ENCODE measurements at regions not wholly inside any gene's neighbourhood (a gene's known extent, or its start where the extent isn't known, plus 50 kb on each side); places are given as distances from the start of the nearest gene placed in this dataset.

DNA sequence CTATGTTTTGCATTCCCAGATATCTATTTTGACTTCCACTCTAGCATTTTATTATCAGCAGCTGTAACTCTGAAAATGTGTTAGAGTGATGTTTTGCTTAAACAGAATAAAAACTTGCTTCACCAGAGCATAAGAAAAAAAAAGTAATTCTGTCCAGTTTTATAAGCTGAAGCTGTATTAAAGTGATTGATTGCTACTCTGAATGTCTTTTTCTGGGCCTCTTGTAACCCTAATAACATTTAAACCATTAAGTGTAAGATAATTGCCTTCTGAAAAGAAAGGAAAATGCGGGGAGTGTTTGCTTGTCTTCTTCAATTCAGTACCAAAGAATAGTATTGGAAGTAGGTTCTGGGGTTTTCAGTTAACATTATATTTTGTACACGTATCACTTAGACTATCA is 57.9 kb upstream of the UBE2E1 start:
- TF ChIP-seq YY1 (IDR thresholded peaks at IDR 0.05; ENCODE audit: insufficient read depth, insufficient read length) (no peak), ZNF274 (IDR thresholded peaks at IDR 0.05; ENCODE audit: low read depth, low read length) (no peak), SUZ12 (IDR thresholded peaks at IDR 0.05; ENCODE audit: extremely low read depth, insufficient read depth, insufficient read length) (no peak)
- Histone ChIP-seq H3K27me3 (ENCODE audit: insufficient read depth, insufficient read length) (peaks cover 1% of the 10 kb centered on the region), H3K9ac (ENCODE audit: insufficient read length, low read depth) (no peak overlapping the region), H3K4me3 (ENCODE audit: insufficient read length, low read depth) (no peak overlapping the region), H3K9me3 (ENCODE audit: insufficient read depth, low read length) (no peaks in the 10 kb centered on the region), H3K4me1 (ENCODE audit: insufficient read depth, insufficient read length) (peaks cover 15% of the 10 kb centered on the region), H3K36me3 (ENCODE audit: insufficient read depth, insufficient read length, low read length) (no peaks in the 10 kb centered on the region)
- no peak for DNase-seq (ENCODE audit: low read depth, low spot score)

DNA sequence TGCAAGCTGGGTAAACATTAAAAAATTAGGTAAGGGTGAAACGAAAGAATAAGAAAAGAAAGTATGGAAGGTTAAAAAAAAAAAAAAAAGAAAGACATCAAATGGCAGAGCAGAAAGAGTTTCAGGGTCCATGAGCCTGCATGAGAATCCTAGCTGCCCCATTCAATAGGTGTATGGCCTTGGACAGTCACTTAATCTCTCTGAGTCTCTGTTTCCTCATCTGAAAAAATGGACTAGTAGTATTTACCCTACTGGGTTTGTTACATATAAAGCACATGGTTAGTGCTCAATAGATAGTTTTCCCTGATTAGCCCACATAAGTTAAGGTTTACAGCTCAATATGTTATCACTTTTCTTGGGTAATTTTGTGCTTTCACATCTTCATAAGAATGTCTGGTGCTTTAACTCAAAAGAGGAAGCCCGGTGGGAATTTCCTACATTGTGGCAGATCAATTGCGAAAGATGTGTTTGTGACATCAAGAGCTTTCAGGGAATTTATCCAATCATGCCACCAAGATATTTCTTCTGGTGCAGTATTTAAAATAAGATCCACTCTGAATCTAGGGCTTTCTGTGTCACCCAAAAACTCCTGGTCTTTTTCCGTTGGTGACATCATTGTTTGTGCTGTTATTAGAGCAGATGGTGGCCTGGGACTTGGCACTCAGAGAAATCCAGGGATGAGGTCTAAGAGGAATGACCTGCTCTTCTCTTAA is 57.2 kb upstream of the UBE2E1 start:
- Histone ChIP-seq H3K27me3 (ENCODE audit: insufficient read depth, insufficient read length) (no peaks in the 10 kb centered on the region), H3K36me3 (ENCODE audit: insufficient read depth, insufficient read length, low read length) (no peaks in the 10 kb centered on the region), H3K9ac (ENCODE audit: insufficient read length, low read depth) (no peak overlapping the region), H3K4me1 (ENCODE audit: insufficient read depth, insufficient read length) (peaks cover 14% of the 10 kb centered on the region), H3K4me3 (ENCODE audit: insufficient read length, low read depth) (no peak overlapping the region), H3K9me3 (ENCODE audit: insufficient read depth, low read length) (no peaks in the 10 kb centered on the region)
- no peak for DNase-seq (ENCODE audit: low read depth, low spot score)
- TF ChIP-seq YY1 (IDR thresholded peaks at IDR 0.05; ENCODE audit: insufficient read depth, insufficient read length) (no peak), ZNF274 (IDR thresholded peaks at IDR 0.05; ENCODE audit: low read depth, low read length) (no peak), SUZ12 (IDR thresholded peaks at IDR 0.05; ENCODE audit: extremely low read depth, insufficient read depth, insufficient read length) (no peak)

DNA sequence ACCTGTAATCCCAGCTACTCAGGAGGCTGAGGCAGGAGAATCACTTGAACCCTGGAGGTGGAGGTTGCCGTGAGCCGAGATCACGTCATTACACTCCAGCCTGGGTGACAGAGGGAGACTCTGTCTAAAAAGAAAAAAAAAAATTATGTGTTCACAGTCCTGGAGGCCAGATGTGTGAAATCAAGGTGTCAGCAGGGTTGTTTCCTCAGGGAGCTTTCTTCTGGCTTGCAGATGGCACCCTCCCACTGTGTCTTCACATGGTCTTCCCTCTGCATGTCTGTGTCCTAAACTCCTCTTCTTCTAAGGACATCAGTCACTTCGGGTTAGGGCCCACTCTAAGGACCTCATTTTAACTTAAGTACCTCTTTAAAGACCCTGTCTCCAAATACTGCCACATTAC is 56.1 kb upstream of the UBE2E1 start:
- Histone ChIP-seq H3K4me1 (ENCODE audit: insufficient read depth, insufficient read length) (peaks cover 6% of the 10 kb centered on the region), H3K9me3 (ENCODE audit: insufficient read depth, low read length) (no peaks in the 10 kb centered on the region), H3K9ac (ENCODE audit: insufficient read length, low read depth) (no peak overlapping the region), H3K4me3 (ENCODE audit: insufficient read length, low read depth) (no peak overlapping the region), H3K36me3 (ENCODE audit: insufficient read depth, insufficient read length, low read length) (no peaks in the 10 kb centered on the region), H3K27me3 (ENCODE audit: insufficient read depth, insufficient read length) (no peaks in the 10 kb centered on the region)
- DNase-seq (ENCODE audit: low read depth, low spot score): no peak
- no peak for TF ChIP-seq YY1 (IDR thresholded peaks at IDR 0.05; ENCODE audit: insufficient read depth, insufficient read length)
- TF ChIP-seq SUZ12 (IDR thresholded peaks at IDR 0.05; ENCODE audit: extremely low read depth, insufficient read depth, insufficient read length): no peak
- no peak for TF ChIP-seq ZNF274 (IDR thresholded peaks at IDR 0.05; ENCODE audit: low read depth, low read length)

DNA sequence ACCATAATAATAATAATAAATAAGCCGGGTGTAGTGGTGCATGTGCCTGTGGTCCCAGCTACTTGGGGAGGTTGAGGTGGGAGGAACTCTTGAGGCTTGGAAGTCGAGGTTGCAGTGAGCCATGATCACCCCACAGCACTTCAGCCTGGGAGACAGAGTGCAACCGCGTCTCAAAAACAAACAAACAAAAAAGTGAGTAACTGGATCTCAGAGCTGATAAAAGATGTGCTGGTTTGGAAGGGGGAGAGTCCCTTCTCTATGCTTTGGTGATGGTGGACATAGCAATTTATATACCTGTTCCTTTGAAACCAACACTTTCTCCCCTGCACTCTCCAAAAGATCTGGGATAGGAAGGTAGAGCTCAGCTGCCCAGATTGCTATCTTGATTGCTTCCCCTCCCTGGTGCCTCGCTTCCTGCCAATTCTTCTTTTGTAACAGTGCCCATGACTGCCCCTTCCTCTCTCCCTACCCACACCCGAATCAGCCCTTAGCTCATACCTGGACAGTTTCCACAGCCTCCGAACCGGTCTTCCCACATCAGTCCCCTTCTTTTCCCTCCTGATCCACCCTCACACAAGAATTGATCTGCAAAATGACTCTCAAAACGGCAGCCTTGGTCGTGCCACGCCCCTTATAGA is 55.1 kb upstream of the UBE2E1 start:
- H3K4me1 ChIP-seq (ENCODE audit: insufficient read depth, insufficient read length): peaks cover 5% of the 10 kb centered on the region
- H3K9me3 ChIP-seq (ENCODE audit: insufficient read depth, low read length): no peaks in the 10 kb centered on the region
- peak overlapping the region; percentile 43 for H3K9ac ChIP-seq (ENCODE audit: insufficient read length, low read depth)
- H3K36me3 ChIP-seq (ENCODE audit: insufficient read depth, insufficient read length, low read length): no peaks in the 10 kb centered on the region
- DNase-seq (ENCODE audit: low read depth, low spot score): no peak
- TF ChIP-seq ZNF274 (IDR thresholded peaks at IDR 0.05; ENCODE audit: low read depth, low read length) (no peak), YY1 (IDR thresholded peaks at IDR 0.05; ENCODE audit: insufficient read depth, insufficient read length) (no peak), SUZ12 (IDR thresholded peaks at IDR 0.05; ENCODE audit: extremely low read depth, insufficient read depth, insufficient read length) (no peak)
- H3K4me3 ChIP-seq (ENCODE audit: insufficient read length, low read depth): peak overlapping the region; percentile 24
- no peaks in the 10 kb centered on the region for H3K27me3 ChIP-seq (ENCODE audit: insufficient read depth, insufficient read length)

DNA sequence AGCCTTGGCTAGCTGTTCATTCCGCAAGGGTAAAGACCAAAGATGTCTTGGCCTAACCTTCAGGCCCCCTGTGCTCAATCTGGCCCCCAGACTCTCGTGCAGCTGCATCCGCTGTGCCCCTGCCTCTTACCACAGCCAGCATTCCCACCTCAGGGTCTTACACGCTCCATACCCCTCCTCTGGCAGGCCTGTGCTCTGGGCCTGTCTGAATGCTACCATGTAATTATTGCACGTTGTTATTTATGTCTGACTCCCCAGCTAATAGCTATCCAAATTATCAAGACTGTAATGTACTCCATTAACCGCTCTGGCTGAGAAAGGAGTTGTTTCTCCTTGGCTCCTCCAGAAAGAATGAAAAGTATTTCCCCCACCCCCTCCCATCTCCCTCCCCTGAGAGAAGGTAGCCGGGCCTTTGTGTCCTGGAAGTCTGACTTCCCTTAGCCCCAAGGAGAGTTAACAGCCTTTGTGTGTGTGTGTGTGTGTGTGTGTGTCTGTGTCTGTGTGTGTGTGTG is 54.5 kb upstream of the UBE2E1 start:
- Histone ChIP-seq H3K4me1 (ENCODE audit: insufficient read depth, insufficient read length) (peaks cover 9% of the 10 kb centered on the region), H3K9me3 (ENCODE audit: insufficient read depth, low read length) (no peaks in the 10 kb centered on the region), H3K4me3 (ENCODE audit: insufficient read length, low read depth) (peak overlapping the region; percentile 24), H3K36me3 (ENCODE audit: insufficient read depth, insufficient read length, low read length) (no peaks in the 10 kb centered on the region), H3K27me3 (ENCODE audit: insufficient read depth, insufficient read length) (no peaks in the 10 kb centered on the region), H3K9ac (ENCODE audit: insufficient read length, low read depth) (peak overlapping the region; percentile 43)
- peak; percentile 93 for DNase-seq (ENCODE audit: low read depth, low spot score)
- no peak for TF ChIP-seq ZNF274 (IDR thresholded peaks at IDR 0.05; ENCODE audit: low read depth, low read length)
- TF ChIP-seq SUZ12 (IDR thresholded peaks at IDR 0.05; ENCODE audit: extremely low read depth, insufficient read depth, insufficient read length): no peak
- no peak for TF ChIP-seq YY1 (IDR thresholded peaks at IDR 0.05; ENCODE audit: insufficient read depth, insufficient read length)

DNA sequence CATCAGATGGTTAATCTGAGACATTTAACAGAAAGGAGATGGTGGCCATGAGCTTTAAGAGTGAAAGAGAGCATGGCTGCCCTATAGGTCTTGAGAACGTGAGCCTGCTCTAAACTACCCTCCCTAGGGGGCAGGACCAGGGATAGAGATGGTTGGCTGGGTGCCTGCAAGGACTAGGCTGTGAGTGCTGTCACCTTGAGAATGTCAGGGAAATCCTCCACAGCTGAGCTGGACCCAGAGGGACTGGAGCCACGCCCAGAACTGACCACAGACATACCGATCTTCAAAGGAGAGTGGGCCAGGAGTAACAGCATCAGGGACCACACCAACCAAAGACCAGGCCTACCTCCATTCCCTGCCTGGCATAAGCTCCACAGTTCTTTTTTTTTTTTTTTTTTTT is 53.6 kb upstream of the UBE2E1 start:
- Histone ChIP-seq H3K27me3 (ENCODE audit: insufficient read depth, insufficient read length) (no peaks in the 10 kb centered on the region), H3K4me3 (ENCODE audit: insufficient read length, low read depth) (no peak overlapping the region), H3K4me1 (ENCODE audit: insufficient read depth, insufficient read length) (peaks cover 9% of the 10 kb centered on the region), H3K9me3 (ENCODE audit: insufficient read depth, low read length) (no peaks in the 10 kb centered on the region), H3K9ac (ENCODE audit: insufficient read length, low read depth) (peak overlapping the region; percentile 13), H3K36me3 (ENCODE audit: insufficient read depth, insufficient read length, low read length) (no peaks in the 10 kb centered on the region)
- no peak for TF ChIP-seq YY1 (IDR thresholded peaks at IDR 0.05; ENCODE audit: insufficient read depth, insufficient read length)
- no peak for TF ChIP-seq ZNF274 (IDR thresholded peaks at IDR 0.05; ENCODE audit: low read depth, low read length)
- DNase-seq (ENCODE audit: low read depth, low spot score): no peak

DNA sequence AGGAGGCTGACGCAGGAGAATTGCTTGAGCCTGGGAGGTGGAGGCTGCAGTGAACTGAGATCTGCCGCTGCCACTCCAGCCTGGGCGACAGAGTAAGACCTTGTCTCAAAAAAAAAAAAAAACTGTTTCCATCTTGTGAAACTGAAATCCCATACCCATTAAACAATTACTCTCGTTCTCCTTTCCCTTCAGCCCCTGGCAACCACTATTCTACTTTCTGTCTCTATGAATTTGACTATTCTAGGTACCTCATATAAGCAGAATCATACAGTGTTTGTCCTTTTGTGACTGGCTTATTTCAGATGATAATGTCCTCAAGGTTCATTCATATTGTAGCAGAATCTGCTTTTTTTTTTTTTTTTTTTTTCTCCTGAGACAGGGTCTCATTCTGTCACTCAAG is 51.5 kb upstream of the UBE2E1 start:
- Histone ChIP-seq H3K27me3 (ENCODE audit: insufficient read depth, insufficient read length) (no peaks in the 10 kb centered on the region), H3K4me3 (ENCODE audit: insufficient read length, low read depth) (no peak overlapping the region), H3K36me3 (ENCODE audit: insufficient read depth, insufficient read length, low read length) (no peaks in the 10 kb centered on the region), H3K9ac (ENCODE audit: insufficient read length, low read depth) (no peak overlapping the region), H3K4me1 (ENCODE audit: insufficient read depth, insufficient read length) (peaks cover 9% of the 10 kb centered on the region), H3K9me3 (ENCODE audit: insufficient read depth, low read length) (no peaks in the 10 kb centered on the region)
- no peak for TF ChIP-seq SUZ12 (IDR thresholded peaks at IDR 0.05; ENCODE audit: extremely low read depth, insufficient read depth, insufficient read length)
- TF ChIP-seq ZNF274 (IDR thresholded peaks at IDR 0.05; ENCODE audit: low read depth, low read length): no peak
- TF ChIP-seq YY1 (IDR thresholded peaks at IDR 0.05; ENCODE audit: insufficient read depth, insufficient read length): no peak
- no peak for DNase-seq (ENCODE audit: low read depth, low spot score)

All from NT2/D1 (cell line).